ENCODE measurements at regions not wholly inside any gene's neighbourhood (a gene's known extent, or its start where the extent isn't known, plus 50 kb on each side); places are given as distances from the start of the nearest gene placed in this dataset.
A peak's percentile ranks its signal among the peaks of the same experiment; 100 is the strongest.

GRCh38 chr4:186927624-186928023, 204.0 kb upstream of the FAT1 start:
- DNase-seq (no peak), ATAC-seq (ENCODE audit: low read depth) (no peak)
- intact Hi-C loops (cut with micrococcal nuclease) (no loop called here), in situ Hi-C loops (cut with MboI; ENCODE audit: low sequenced_read_pairs) (loop anchor here (25.0 kb wide), 1 partner anchor 190 kb away; no protein-coding TSS in a partner anchor), dilution Hi-C loops (cut with HindIII; ENCODE audit: low sequenced_read_pairs, unreplicated experiment) (no loop called here)
- H3K9ac ChIP-seq (ENCODE audit: low read depth, low read length): no peak overlapping the region
- H3K9me1 ChIP-seq (ENCODE audit: insufficient read depth, low read length): peaks cover 5% of the 10 kb centered on the region
- H3K79me1 ChIP-seq (ENCODE audit: low read depth in 1 of 2, low read length in 2 of 2): peaks cover 0 to 4% of the 10 kb centered on the region in 2 experiments; a peak in 1 of 4 replicates
- H3K14ac ChIP-seq (replicated peaks; ENCODE audit: low read depth, low read length): no peak overlapping the region
- no CpG with 5 or more reads among the region's 2 CpGs for WGBS, 2 experiments (ENCODE audit: extremely low coverage in 2 of 2, insufficient read length in 1 of 2)
- POLR2A ChIA-PET (ENCODE audit: unreplicated experiment): no interaction called here
- no peak overlapping the region for H2BK5ac ChIP-seq (ENCODE audit: low read depth, low read length, poor library complexity, severe bottlenecking)
- no peak overlapping the region for H2AK9ac ChIP-seq (replicated peaks; ENCODE audit: low read depth, low read length, poor library complexity)
- H4K8ac ChIP-seq (ENCODE audit: low read depth in 2 of 2, low read length in 2 of 2): no peak overlapping the region
- H4K91ac ChIP-seq (ENCODE audit: insufficient read depth, low read depth, low read length): peak overlapping the region; percentile 49
- TF ChIP-seq, protein P1, sequence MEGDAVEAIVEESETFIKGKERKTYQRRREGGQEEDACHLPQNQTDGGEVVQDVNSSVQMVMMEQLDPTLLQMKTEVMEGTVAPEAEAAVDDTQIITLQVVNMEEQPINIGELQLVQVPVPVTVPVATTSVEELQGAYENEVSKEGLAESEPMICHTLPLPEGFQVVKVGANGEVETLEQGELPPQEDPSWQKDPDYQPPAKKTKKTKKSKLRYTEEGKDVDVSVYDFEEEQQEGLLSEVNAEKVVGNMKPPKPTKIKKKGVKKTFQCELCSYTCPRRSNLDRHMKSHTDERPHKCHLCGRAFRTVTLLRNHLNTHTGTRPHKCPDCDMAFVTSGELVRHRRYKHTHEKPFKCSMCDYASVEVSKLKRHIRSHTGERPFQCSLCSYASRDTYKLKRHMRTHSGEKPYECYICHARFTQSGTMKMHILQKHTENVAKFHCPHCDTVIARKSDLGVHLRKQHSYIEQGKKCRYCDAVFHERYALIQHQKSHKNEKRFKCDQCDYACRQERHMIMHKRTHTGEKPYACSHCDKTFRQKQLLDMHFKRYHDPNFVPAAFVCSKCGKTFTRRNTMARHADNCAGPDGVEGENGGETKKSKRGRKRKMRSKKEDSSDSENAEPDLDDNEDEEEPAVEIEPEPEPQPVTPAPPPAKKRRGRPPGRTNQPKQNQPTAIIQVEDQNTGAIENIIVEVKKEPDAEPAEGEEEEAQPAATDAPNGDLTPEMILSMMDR (conservative IDR thresholded peaks at IDR 0.05; ENCODE audit: low read depth, low read length): no peak
- TF ChIP-seq BHLHE40 (IDR thresholded peaks at IDR 0.05; ENCODE audit: low read depth, low read length): no peak
- TF ChIP-seq SMC3 (IDR thresholded peaks at IDR 0.05; ENCODE audit: low read depth, low read length): no peak
- no peak for TF ChIP-seq CHD1 (IDR thresholded peaks at IDR 0.05; ENCODE audit: low read depth, low read length)
- TF ChIP-seq MXI1 (IDR thresholded peaks at IDR 0.05; ENCODE audit: borderline replicate concordance, low read depth, low read length): no peak
- no peak for TF ChIP-seq MAFK (IDR thresholded peaks at IDR 0.05; ENCODE audit: low read depth, low read length)
- TF ChIP-seq FOS (IDR thresholded peaks at IDR 0.05; ENCODE audit: low read depth, low read length): no peak
- TF ChIP-seq CEBPB (IDR thresholded peaks at IDR 0.05; ENCODE audit: low read depth, low read length): no peak
- no peak for TF ChIP-seq RFX5 (IDR thresholded peaks at IDR 0.05; ENCODE audit: low read depth, low read length)
- no peak for TF ChIP-seq POLR2A (IDR thresholded peaks at IDR 0.05; ENCODE audit: low read depth, low read length)
- TF ChIP-seq, protein P2, sequence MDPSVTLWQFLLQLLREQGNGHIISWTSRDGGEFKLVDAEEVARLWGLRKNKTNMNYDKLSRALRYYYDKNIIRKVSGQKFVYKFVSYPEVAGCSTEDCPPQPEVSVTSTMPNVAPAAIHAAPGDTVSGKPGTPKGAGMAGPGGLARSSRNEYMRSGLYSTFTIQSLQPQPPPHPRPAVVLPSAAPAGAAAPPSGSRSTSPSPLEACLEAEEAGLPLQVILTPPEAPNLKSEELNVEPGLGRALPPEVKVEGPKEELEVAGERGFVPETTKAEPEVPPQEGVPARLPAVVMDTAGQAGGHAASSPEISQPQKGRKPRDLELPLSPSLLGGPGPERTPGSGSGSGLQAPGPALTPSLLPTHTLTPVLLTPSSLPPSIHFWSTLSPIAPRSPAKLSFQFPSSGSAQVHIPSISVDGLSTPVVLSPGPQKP (IDR thresholded peaks at IDR 0.05; ENCODE audit: borderline replicate concordance, low read depth, low read length): no peak
- TF ChIP-seq NFE2L2 (IDR thresholded peaks at IDR 0.05; ENCODE audit: low read depth, low read length): no peak
- no peak overlapping the region for H3K4me3 ChIP-seq (ENCODE audit: insufficient read depth, low read depth, low read length)
- no peak overlapping the region for H3K56ac ChIP-seq (ENCODE audit: extremely low read depth, insufficient read depth, low read length)
- H3K4ac ChIP-seq (ENCODE audit: low read depth, low read length): 0 out of 2 replicates have a peak overlapping the region, but pooled peaks have one; percentile 11
- no peak overlapping the region for H3K4me2 ChIP-seq (ENCODE audit: low read depth, low read length)
- CTCF ChIA-PET: no interaction called here
- no peaks in the 10 kb centered on the region for H3K36me3 ChIP-seq (ENCODE audit: control insufficient read depth, insufficient read depth, low read length)
- H3K9me3 ChIP-seq (ENCODE audit: control insufficient read depth, insufficient read depth, low read length): no peaks in the 10 kb centered on the region
- 0 out of 2 replicates have a peak overlapping the region, but pooled peaks have one; percentile 32 for H2BK120ac ChIP-seq (ENCODE audit: low read depth, low read length)
- no peak overlapping the region for H2BK20ac ChIP-seq (ENCODE audit: low read depth, low read length)
- H4K5ac ChIP-seq (ENCODE audit: low read depth, low read length): 0 out of 2 replicates have a peak overlapping the region, but pooled peaks have one; percentile 42
- H2AK5ac ChIP-seq (ENCODE audit: low read depth, low read length): no peak overlapping the region
- peaks cover 7% of the 10 kb centered on the region for H3K4me1 ChIP-seq (ENCODE audit: control insufficient read depth, insufficient read depth, low read length)
- H2AFZ ChIP-seq (replicated peaks; ENCODE audit: low read length, poor library complexity): peak overlapping the region; percentile 40
- H3K27me3 ChIP-seq (ENCODE audit: control insufficient read depth, insufficient read depth, low read length): no peaks in the 10 kb centered on the region
- H4K20me1 ChIP-seq (ENCODE audit: insufficient read depth, low read length): no peaks in the 10 kb centered on the region
- H3K18ac ChIP-seq (ENCODE audit: low read depth, low read length): peak overlapping the region; percentile 35; the same call in 1 of the 2 replicates
- H3K23ac ChIP-seq (ENCODE audit: low read depth, low read length): peak overlapping the region; percentile 36; the same call in 1 of the 2 replicates
- BruUV-seq (replicated peaks): no TSS peak
- H2BK15ac ChIP-seq (ENCODE audit: low read depth, low read length): no peak overlapping the region; the same call in 2 of the 3 replicates
- no peak overlapping the region for H3K27ac ChIP-seq (ENCODE audit: insufficient read depth, low read length)
